Esophagus muscularis mucosa (tissue), 3 donors: ENCODE measurements at regions not wholly inside any gene's neighbourhood (a gene's known extent, or its start where the extent isn't known, plus 50 kb on each side); places are given as distances from the start of the nearest gene placed in this dataset.

ENCODE experiments used
- CTCF ChIP-seq, 3 experiments: fragments of 200-600 bp in 2 of 3; fragments of 450-650 bp in 1 of 3; sonication (generic) in 2 of 3; IDR thresholded peaks; one replicate each; pipeline ENCODE4 v1.5.1; 2017 to 2019; ENCODE audit warnings: antibody characterized with exemption in 3 of 3, mild to moderate bottlenecking in 2 of 3, moderate library complexity in 1 of 3
- POLR2A ChIP-seq: fragments of 450-650 bp; IDR thresholded peaks from one replicate; pipeline ENCODE4 v1.6.1; 2017; ENCODE audit warnings: antibody characterized with exemption, moderate library complexity, mild to moderate bottlenecking, low read depth

GRCh38 chr18:1075322-1075721 lies 170.7 kb downstream of the ADCYAP1 start:
- TF ChIP-seq CTCF (IDR thresholded peaks at IDR 0.05) (no peak), POLR2A (no peak)
